GM19372 (cell line): ENCODE measurements at regions not wholly inside any gene's neighbourhood (a gene's known extent, or its start where the extent isn't known, plus 50 kb on each side); places are given as distances from the start of the nearest gene placed in this dataset.
"Not testable (repeated sequence)": the region's sequence is repeated elsewhere in the genome, so short reads cannot be mapped to it uniquely, and the experiment has no call there.

Experiments used
- ATAC-seq: cut with Tn5 transposase; IDR thresholded peaks from one replicate; pipeline ENCODE4 v1.9.1; 2021; ENCODE audit warnings: mild to moderate bottlenecking, low read depth, moderate library complexity; ENCODE audit not compliant: unreplicated experiment

DNA sequence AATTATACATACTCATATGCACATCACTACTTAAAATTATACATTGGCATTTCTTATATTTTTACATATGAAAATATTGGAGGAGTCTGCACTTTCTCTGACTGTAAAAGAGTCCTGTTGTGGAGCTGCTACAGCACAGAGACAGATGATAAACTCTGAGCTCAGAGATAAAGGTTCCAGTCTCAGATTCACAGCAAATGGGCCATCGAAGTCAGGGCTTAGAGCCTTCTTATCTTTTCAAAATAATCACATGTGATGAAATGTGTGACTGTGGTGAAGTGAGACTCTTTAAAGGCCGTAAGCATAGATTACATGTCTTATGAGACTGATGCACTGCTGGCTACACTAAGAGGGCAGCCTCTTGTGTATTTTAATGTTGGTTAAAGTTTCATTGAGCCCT is 187.5 kb upstream of the SYNPR start:
- ATAC-seq: no peak

- no peak for ATAC-seq
These were observed 185.6 kb upstream of the SYNPR start for GRCh38 chr3:63092515-63092914.

GRCh38 chr3:63094642-63095408 is 183.3 kb upstream of the SYNPR start:
- no peak for ATAC-seq

GRCh38 chr3:63096248-63097058 is 181.7 kb upstream of the SYNPR start:
- ATAC-seq: no peak

- no peak for ATAC-seq
These were observed 180.7 kb upstream of the SYNPR start for GRCh38 chr3:63097396-63097795.

GRCh38 chr3:63116922-63117321 is 161.2 kb upstream of the SYNPR start:
- ATAC-seq: no peak

DNA sequence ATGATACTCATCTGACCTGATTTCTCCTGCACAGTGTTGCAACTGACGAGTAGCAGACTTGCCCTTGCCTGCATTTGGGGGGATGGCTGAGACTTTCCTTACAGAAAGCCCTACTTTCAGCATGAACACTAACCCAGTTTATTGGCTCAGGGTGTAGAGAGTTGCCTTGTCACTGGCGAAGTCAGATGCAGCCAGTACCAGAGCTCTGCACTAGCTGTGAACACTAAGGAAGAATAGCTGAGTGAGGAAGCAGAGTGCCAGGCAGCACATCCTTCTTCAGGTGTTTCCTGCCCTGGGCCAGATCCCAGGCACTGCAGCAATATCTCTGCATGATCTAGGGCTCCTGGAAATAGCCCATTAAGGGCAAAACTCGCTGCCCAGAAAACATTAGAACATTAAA is 154.0 kb upstream of the SYNPR start:
- ATAC-seq: no peak

- no peak for ATAC-seq
These were observed 151.6 kb upstream of the SYNPR start for GRCh38 chr3:63126530-63126929.

DNA sequence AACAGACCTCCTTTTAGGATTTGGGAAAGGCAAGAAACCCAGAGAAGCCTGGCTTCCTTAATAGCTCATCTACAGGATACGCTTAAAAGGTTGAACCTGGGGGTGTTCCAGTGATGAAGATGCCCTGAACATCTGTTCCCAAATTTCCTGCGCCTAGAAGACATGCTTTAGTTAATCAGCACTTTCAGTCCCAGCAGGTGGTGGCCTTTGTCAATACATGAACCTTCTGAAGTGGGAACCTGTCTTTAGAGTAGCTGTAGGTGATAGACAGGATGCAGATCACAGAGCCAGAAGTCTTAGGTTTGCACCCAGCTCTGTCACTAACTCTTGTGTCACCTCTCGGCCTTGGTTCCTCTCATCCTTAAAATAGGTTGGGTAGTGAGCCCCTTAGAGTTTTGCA is 149.7 kb upstream of the SYNPR start:
- no peak for ATAC-seq

DNA sequence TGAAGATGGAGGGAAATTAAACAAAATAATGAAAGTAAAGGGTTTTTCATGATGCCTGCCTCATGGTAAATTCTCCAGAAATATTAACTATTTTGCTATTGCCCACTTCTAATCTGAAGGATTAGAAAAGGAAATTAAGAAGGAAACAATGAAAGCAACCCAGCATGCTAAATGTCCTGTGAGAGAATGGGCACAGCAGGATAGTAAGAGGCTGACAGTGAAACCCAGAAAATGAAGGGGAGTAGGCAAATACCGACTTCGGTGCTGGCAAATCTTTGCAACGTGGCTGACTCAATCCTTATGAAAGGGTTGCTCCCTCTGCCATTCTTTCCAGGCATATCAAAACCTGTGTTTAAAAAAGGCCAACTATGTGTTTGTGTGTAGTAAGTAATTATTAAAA is 147.5 kb upstream of the SYNPR start:
- no peak for ATAC-seq

DNA sequence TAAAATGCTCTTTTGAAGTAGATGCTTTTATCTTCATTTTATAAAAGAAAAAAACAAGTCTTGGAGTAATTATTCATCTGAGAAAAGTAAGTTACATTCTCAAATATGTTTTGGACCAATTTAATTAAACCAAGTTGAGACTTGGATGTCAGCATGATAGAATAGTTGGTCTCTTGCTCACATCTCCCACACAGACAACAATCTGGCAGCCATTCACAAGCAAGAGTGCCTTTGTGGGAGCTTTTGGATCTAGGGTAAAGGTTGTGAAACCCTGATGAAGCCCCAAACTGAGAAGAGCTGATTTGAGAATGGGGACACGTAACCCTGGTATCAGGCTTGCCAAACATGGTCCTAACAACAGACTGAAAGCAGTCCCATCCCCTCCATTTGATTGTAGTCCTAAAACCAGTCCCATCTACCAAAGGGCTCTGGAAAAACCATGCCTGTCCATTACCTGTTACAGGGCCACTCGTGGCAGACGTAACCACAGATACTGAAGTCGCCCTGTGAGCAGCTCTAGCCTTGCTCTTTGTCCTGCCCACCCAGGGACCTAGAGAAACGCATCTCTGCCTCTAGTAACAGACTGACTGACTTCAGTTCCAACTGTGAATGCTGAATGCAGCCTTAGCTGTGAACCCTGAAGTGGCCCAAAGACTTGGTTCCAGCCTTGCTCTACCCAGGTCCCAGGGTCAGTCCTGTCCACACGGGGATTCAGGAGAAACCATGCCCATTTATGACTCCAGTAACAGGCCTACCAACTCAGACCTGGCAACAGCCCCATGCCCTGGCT is 145.5 kb upstream of the SYNPR start:
- no peak for ATAC-seq

- no peak for ATAC-seq
These were observed 142.7 kb upstream of the SYNPR start for GRCh38 chr3:63135367-63135766.

- not testable (repeated sequence) for ATAC-seq
These were observed 141.9 kb upstream of the SYNPR start for GRCh38 chr3:63136249-63136648.

DNA sequence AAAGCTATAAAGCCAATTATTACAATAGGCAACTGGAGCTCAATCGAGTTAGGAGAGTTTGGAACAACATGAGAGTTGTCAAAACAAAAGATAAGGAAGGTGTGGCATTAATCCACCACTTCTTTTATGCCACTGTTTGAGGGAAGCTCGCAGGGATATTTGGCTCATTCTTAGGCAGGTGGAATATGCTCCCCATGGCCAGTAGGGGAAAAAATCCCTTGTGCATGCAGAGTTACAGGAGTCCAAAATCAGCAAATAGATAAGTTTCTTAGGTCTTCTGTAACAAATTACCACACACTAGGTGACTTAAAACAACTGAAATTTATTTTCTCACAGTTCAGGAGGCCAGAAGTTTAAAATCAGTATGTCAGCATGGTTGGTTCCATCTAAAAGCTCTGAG is 135.4 kb upstream of the SYNPR start:
- ATAC-seq: no peak

DNA sequence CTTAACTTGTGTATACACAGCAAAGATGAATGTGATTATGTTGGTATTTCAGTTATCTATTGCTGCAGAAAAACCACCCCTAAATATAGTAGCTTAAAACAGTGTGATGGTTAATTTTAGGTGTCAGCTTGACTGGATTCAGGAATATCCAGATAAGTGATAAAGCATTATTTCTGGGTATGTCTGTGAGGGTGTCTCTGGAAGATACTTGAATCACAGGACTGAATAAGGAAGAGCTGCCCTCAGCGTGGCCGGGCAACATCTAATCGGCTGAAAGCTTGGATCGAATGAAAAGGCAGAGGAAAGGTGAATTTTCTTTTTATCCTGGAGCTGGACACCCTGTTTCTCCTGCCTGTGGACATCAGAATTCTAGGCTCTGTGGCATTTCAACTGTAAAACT is 132.0 kb upstream of the SYNPR start:
- ATAC-seq: no peak

DNA sequence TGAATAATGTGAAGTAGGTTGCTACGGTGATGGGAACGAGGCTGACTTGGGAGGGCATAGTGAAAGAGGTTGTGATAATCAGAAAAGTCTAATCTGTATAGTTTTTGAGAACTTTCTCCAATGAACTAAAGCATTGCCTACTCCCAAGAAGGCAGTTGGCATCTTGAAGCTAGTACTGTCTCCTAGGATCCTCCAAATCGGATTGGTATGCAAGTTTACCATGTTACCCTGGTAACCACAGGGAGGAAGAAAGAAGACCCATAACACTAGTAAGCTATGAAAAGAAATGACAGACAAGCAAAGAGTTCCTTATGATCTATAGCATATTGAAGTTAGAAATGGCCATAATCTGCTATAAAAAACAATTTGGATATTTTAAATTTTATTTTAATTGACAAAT is 127.2 kb upstream of the SYNPR start:
- ATAC-seq: no peak

DNA sequence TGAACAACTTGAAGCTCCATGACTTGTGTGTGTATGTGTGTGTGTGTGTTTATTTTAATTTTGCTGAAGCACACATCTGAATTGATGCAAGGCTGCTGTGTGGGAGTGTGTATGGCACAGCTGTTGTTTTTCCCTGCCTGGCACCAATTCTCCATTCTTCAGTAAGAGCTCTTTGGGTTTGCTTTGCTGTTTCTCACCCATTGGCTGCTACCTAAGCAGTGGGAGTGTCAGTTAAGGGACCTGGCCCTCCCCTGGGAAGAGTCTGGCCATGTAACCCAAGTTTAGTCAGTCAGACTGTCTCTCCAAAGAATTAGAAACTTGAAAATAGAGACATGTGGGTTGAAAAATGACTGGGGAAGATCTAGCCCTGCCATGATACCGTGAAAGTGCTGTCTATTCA is 126.2 kb upstream of the SYNPR start:
- no peak for ATAC-seq

- no peak for ATAC-seq
These were observed 118.3 kb upstream of the SYNPR start for GRCh38 chr3:63159764-63160163.

DNA sequence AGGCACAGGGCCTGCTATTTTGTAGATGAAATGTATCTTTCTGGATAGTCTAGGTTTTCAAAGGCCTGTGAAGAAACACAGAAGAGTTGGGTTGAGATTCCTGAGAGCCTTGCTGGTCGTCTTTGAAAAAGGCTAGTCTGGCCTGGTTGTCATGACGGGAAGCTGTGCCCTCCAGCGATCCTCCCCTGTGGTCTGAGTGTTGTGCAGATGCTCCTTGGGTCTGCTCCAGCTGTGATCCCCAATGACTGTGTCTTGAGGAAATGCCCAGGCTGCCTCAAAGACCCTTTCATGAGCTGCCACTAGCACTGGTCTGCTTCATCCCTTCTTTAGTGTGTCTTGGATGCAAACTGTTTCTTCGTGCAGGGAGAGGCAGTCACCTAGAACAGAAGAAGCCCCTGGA is 111.0 kb upstream of the SYNPR start:
- ATAC-seq: no peak

- no peak for ATAC-seq
These were observed 109.9 kb upstream of the SYNPR start for GRCh38 chr3:63168179-63168578.

DNA sequence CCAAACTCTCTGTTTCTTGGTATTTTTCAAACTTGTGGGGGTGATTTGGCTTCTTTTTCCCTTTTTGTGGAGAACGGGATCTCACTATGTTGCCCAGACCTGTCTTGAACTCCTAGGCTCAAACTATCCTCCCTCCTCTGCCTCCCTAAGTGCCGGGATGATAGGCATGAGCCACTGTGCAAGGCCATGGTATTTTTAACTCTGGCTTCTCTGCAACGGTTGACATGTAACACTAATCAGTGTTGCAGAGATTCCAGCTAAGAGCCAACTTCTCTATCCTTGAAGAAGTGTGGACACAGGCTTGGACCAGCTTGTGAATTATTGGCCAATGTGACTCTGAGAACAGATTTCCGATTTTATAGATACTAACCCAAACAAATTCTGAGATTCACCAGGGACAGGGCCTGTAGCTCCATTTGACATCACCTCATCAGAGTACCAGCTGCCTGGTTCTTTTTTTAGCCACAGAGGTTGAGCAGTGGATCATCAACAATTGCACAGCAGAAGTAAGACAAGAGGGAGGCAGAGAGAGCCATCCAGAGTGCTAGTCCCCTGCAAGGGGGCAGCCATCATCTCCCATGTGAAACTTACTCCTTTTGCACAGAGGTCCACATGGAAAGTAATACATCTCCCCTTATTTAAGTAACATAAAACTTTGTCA is 98.1 kb upstream of the SYNPR start:
- ATAC-seq: no peak
